H9 (cell line): ENCODE measurements at regions not wholly inside any gene's neighbourhood (a gene's known extent, or its start where the extent isn't known, plus 50 kb on each side); places are given as distances from the start of the nearest gene placed in this dataset.

Experiments
- DNase-seq: peaks from one replicate; pipeline ENCODE4 v3.0.0-alpha.2; 2017
- H2AFZ ChIP-seq: one replicate; pipeline ENCODE4 v1.6.1; 2013; ENCODE audit warnings: mild to moderate bottlenecking, low read length, control low read depth, moderate library complexity
- H2AK5ac ChIP-seq: 2 replicates; pipeline ENCODE4 v1.6.1; 2013; ENCODE audit warnings: low read length, control low read depth, mixed read lengths; ENCODE audit not compliant: insufficient read length
- H2BK120ac ChIP-seq: one replicate; pipeline ENCODE4 v1.6.1; 2013; ENCODE audit warnings: low read depth, mild to moderate bottlenecking, low read length, control low read depth, inconsistent platforms; ENCODE audit not compliant: poor library complexity, severe bottlenecking
- H2BK12ac ChIP-seq: 2 replicates; pipeline ENCODE4 v1.6.1; 2013; ENCODE audit warnings: low read length, control low read depth, mixed read lengths, low read depth; ENCODE audit not compliant: insufficient read length
- H2BK15ac ChIP-seq: 2 replicates; pipeline ENCODE4 v1.6.1; 2013; ENCODE audit warnings: low read depth, low read length, control low read depth
- H2BK20ac ChIP-seq: one replicate; pipeline ENCODE4 v1.6.1; 2013; ENCODE audit warnings: low read depth, mild to moderate bottlenecking, low read length, control low read depth, inconsistent platforms; ENCODE audit not compliant: poor library complexity, severe bottlenecking
- H2BK5ac ChIP-seq: 2 replicates; pipeline ENCODE4 v1.6.1; 2013; ENCODE audit warnings: low read length, control low read depth, mixed read lengths; ENCODE audit not compliant: insufficient read length
- H3K14ac ChIP-seq: 2 replicates; pipeline ENCODE4 v1.6.1; 2013; ENCODE audit warnings: low read length, control low read depth; ENCODE audit not compliant: insufficient read depth
- H3K18ac ChIP-seq: 2 replicates; pipeline ENCODE4 v1.6.1; 2013; ENCODE audit warnings: low read depth, mild to moderate bottlenecking, mixed read lengths, low read length, control low read depth; ENCODE audit not compliant: insufficient read length
- H3K23ac ChIP-seq: 2 replicates; pipeline ENCODE4 v1.6.1; 2013; ENCODE audit warnings: low read length, control low read depth, mixed read lengths, low read depth; ENCODE audit not compliant: insufficient read length
- H3K23me2 ChIP-seq: 2 replicates; pipeline ENCODE4 v1.6.1; 2013; ENCODE audit warnings: low read depth, mild to moderate bottlenecking, mixed read lengths, low read length, control low read depth; ENCODE audit not compliant: insufficient read length, poor library complexity, severe bottlenecking
- H3K27ac ChIP-seq: 2 replicates; pipeline ENCODE4 v1.5.1; 2013; ENCODE audit warnings: low read length, control low read depth, mixed read lengths, low read depth; ENCODE audit not compliant: insufficient read length
- H3K27me3 ChIP-seq: 2 replicates; pipeline ENCODE4 v1.6.1; 2013; ENCODE audit warnings: low read length, control low read depth, inconsistent platforms; ENCODE audit not compliant: insufficient read depth
- H3K4ac ChIP-seq: 2 replicates; pipeline ENCODE4 v1.6.1; 2013; ENCODE audit warnings: low read depth, mild to moderate bottlenecking, control low read depth, inconsistent platforms, low read length, moderate library complexity
- H3K4me1 ChIP-seq: 2 replicates; pipeline ENCODE4 v1.6.1; 2013; ENCODE audit warnings: low read length, control low read depth, inconsistent platforms; ENCODE audit not compliant: insufficient read depth
- H3K4me2 ChIP-seq: 2 replicates; pipeline ENCODE4 v1.6.1; 2013; ENCODE audit warnings: low read length, control low read depth, mixed read lengths; ENCODE audit not compliant: insufficient read length, insufficient read depth
- H3K56ac ChIP-seq: 2 replicates; pipeline ENCODE4 v1.6.1; 2013; ENCODE audit warnings: low read depth, mild to moderate bottlenecking, mixed read lengths, low read length, control low read depth; ENCODE audit not compliant: insufficient read length
- H3K79me1 ChIP-seq: 2 replicates; pipeline ENCODE4 v1.6.1; 2013; ENCODE audit warnings: low read depth, mild to moderate bottlenecking, moderate library complexity, low read length, control low read depth, inconsistent platforms; ENCODE audit not compliant: insufficient read depth, poor library complexity, severe bottlenecking
- H3K79me2 ChIP-seq: 2 replicates; pipeline ENCODE4 v1.6.1; 2013; ENCODE audit warnings: low read length, control low read depth, inconsistent platforms; ENCODE audit not compliant: insufficient read depth
- H3K9ac ChIP-seq: 2 replicates; pipeline ENCODE4 v1.6.1; 2013; ENCODE audit warnings: low read length, control low read depth, mixed read lengths; ENCODE audit not compliant: insufficient read length; ENCODE audit errors: extremely low read depth
- H3K9me3 ChIP-seq: one replicate; pipeline ENCODE4 v1.6.1; 2013; ENCODE audit warnings: low read depth, low read length, inconsistent platforms; ENCODE audit not compliant: control insufficient read depth
- H3T11ph ChIP-seq: one replicate; pipeline ENCODE4 v1.6.1; 2013; ENCODE audit warnings: mild to moderate bottlenecking, low read length, control low read depth, inconsistent platforms
- H4K20me1 ChIP-seq: one replicate; pipeline ENCODE4 v1.6.1; 2013; ENCODE audit not compliant: control insufficient read depth, insufficient read length, insufficient read depth
- H4K5ac ChIP-seq: 2 replicates; pipeline ENCODE4 v1.6.1; 2013; ENCODE audit warnings: low read depth, mild to moderate bottlenecking, mixed read lengths, low read length, control low read depth; ENCODE audit not compliant: insufficient read length
- H4K8ac ChIP-seq: replicated peaks from 2 replicates; pipeline ENCODE4 v1.6.1; 2013; ENCODE audit warnings: low read length, control low read depth, mixed read lengths, low read depth; ENCODE audit not compliant: insufficient read length
- H4K91ac ChIP-seq: 2 replicates; pipeline ENCODE4 v1.6.1; 2013; ENCODE audit warnings: low read depth, mild to moderate bottlenecking, moderate library complexity, mixed read lengths, low read length, control low read depth; ENCODE audit not compliant: insufficient read length
- H3K27ac Mint-ChIP-seq, 3 experiments: 2 replicates in 2 of 3; 3 replicates in 1 of 3; pipeline ENCODE4 v1.8.0; 2020 to 2021; ENCODE audit warnings: mixed read lengths in 3 of 3, mild to moderate bottlenecking in 1 of 3, moderate library complexity in 1 of 3
- H3K27me3 Mint-ChIP-seq: 2 replicates; pipeline ENCODE4 v1.8.0; 2021; ENCODE audit warnings: low read depth, mild to moderate bottlenecking, moderate library complexity, mixed read lengths
- H3K36me3 Mint-ChIP-seq, 3 experiments: 2 replicates in 2 of 3; 3 replicates in 1 of 3; pipeline ENCODE4 v1.8.0; 2020 to 2021; ENCODE audit warnings: low read depth in 3 of 3, mixed read lengths in 3 of 3; ENCODE audit not compliant: insufficient read depth in 1 of 3
- H3K4me1 Mint-ChIP-seq, 2 experiments: 2 replicates each; pipeline ENCODE4 v1.8.0; 2020; ENCODE audit warnings: mixed read lengths in 2 of 2
- H3K4me3 Mint-ChIP-seq, 2 experiments: 2 replicates in 1 of 2; 3 replicates in 1 of 2; pipeline ENCODE4 v1.8.0; 2020 to 2021; ENCODE audit warnings: mild to moderate bottlenecking in 2 of 2, mixed read lengths in 2 of 2, moderate library complexity in 1 of 2
- H3K9me3 Mint-ChIP-seq, 2 experiments: 2 replicates in 1 of 2; 3 replicates in 1 of 2; pipeline ENCODE4 v1.8.0; 2020; ENCODE audit warnings: mild to moderate bottlenecking in 2 of 2, mixed read lengths in 2 of 2, moderate library complexity in 1 of 2
- CTCF ChIP-seq: fragments of 200-600 bp; sonication (generic); conservative IDR thresholded peaks from 3 replicates; pipeline ENCODE4 v1.8.0; 2021; ENCODE audit warnings: antibody characterized with exemption, mild to moderate bottlenecking
- WGBS: extraction: QIAGEN DNeasy Blood & Tissue Kit; methylation state at CpG from one replicate; pipeline ENCODE4 v1.1.7; 2013; ENCODE audit warnings: missing lambda C conversion rate, low lambda C conversion rate, mixed read lengths; ENCODE audit not compliant: insufficient read length; ENCODE audit errors: extremely low coverage; 5-methylcytosine and 5-hydroxymethylcytosine counted together

- Mint-ChIP-seq H3K36me3 (no peaks in the 10 kb centered on the region), H3K4me3 (no peak overlapping the region), H3K4me1 (no peaks in the 10 kb centered on the region), H3K9me3 (no peaks in the 10 kb centered on the region), H3K27me3 (no peaks in the 10 kb centered on the region), H3K27ac (no peak overlapping the region)
- no peak overlapping the region for H4K8ac ChIP-seq
- H3K56ac ChIP-seq = no peak overlapping the region
- H2BK12ac ChIP-seq = no peak overlapping the region
- H2BK15ac ChIP-seq = no peak overlapping the region
- H3K79me1 ChIP-seq = no peaks in the 10 kb centered on the region
- no peak overlapping the region for H2BK5ac ChIP-seq
- no peak overlapping the region for H2BK120ac ChIP-seq
- H3K4ac ChIP-seq = no peak overlapping the region
- no peak overlapping the region for H2BK20ac ChIP-seq
- no peak overlapping the region for H2AFZ ChIP-seq
- DNase-seq = no peak
- no peak overlapping the region for H3K9ac ChIP-seq
- H4K5ac ChIP-seq = no peak overlapping the region
- no CpG with 5 or more reads among the region's 2 CpGs for WGBS
- no peak overlapping the region for H3K27ac ChIP-seq
- no peaks in the 10 kb centered on the region for H3K4me1 ChIP-seq
- H3K23me2 ChIP-seq = no peaks in the 10 kb centered on the region
- no peak for TF ChIP-seq CTCF
- H3K9me3 ChIP-seq = no peaks in the 10 kb centered on the region
- no peak overlapping the region for H3K4me2 ChIP-seq
- H3K79me2 ChIP-seq = no peaks in the 10 kb centered on the region
- no peak overlapping the region for H3T11ph ChIP-seq
- H3K18ac ChIP-seq = no peak overlapping the region
- no peaks in the 10 kb centered on the region for H3K27me3 ChIP-seq
- H4K20me1 ChIP-seq = no peaks in the 10 kb centered on the region
- no peak overlapping the region for H3K23ac ChIP-seq
- H2AK5ac ChIP-seq = no peak overlapping the region
- H3K14ac ChIP-seq = no peak overlapping the region
- no peak overlapping the region for H4K91ac ChIP-seq
Measured at GRCh38 chr3:178308771-178309170, 227.5 kb upstream of the KCNMB2 start.
